Nephron progenitor cell (in vitro differentiated cells): ENCODE measurements at regions not wholly inside any gene's neighbourhood (a gene's known extent, or its start where the extent isn't known, plus 50 kb on each side); places are given as distances from the start of the nearest gene placed in this dataset.

Source experiments
- DNase-seq: peaks from one replicate; pipeline ENCODE4 v3.0.0; 2021
- H3K27ac Mint-ChIP-seq: 2 replicates; pipeline ENCODE4 v1.8.0; 2021; ENCODE audit warnings: mild to moderate bottlenecking, moderate library complexity, mixed read lengths
- H3K27me3 Mint-ChIP-seq: 2 replicates; pipeline ENCODE4 v1.8.0; 2021; ENCODE audit warnings: mild to moderate bottlenecking, low read depth, mixed read lengths; ENCODE audit not compliant: poor library complexity
- H3K36me3 Mint-ChIP-seq: 2 replicates; pipeline ENCODE4 v1.8.0; 2021; ENCODE audit warnings: low read depth, mixed read lengths
- H3K4me1 Mint-ChIP-seq: 2 replicates; pipeline ENCODE4 v1.8.0; 2021; ENCODE audit warnings: mixed read lengths
- H3K4me3 Mint-ChIP-seq: 2 replicates; pipeline ENCODE4 v1.8.0; 2021; ENCODE audit warnings: mild to moderate bottlenecking, moderate library complexity, mixed read lengths
- H3K9me3 Mint-ChIP-seq: 2 replicates; pipeline ENCODE4 v1.8.0; 2021; ENCODE audit warnings: mild to moderate bottlenecking, moderate library complexity, mixed read lengths
- TF ChIP-seq, protein P1 (sequence below): fragments of 200-600 bp; sonication (generic); IDR thresholded peaks from 2 replicates; pipeline ENCODE4 v1.5.0; 2021; ENCODE audit warnings: antibody characterized with exemption

- Mint-ChIP-seq H3K36me3 (no peaks in the 10 kb centered on the region), H3K27ac (peak overlapping the region; percentile 93), H3K27me3 (no peaks in the 10 kb centered on the region), H3K9me3 (no peaks in the 10 kb centered on the region), H3K4me1 (peaks cover 64% of the 10 kb centered on the region), H3K4me3 (peak overlapping the region; percentile 32)
- DNase-seq: peak; percentile 22
- TF ChIP-seq, protein P1, sequence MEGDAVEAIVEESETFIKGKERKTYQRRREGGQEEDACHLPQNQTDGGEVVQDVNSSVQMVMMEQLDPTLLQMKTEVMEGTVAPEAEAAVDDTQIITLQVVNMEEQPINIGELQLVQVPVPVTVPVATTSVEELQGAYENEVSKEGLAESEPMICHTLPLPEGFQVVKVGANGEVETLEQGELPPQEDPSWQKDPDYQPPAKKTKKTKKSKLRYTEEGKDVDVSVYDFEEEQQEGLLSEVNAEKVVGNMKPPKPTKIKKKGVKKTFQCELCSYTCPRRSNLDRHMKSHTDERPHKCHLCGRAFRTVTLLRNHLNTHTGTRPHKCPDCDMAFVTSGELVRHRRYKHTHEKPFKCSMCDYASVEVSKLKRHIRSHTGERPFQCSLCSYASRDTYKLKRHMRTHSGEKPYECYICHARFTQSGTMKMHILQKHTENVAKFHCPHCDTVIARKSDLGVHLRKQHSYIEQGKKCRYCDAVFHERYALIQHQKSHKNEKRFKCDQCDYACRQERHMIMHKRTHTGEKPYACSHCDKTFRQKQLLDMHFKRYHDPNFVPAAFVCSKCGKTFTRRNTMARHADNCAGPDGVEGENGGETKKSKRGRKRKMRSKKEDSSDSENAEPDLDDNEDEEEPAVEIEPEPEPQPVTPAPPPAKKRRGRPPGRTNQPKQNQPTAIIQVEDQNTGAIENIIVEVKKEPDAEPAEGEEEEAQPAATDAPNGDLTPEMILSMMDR: peak; percentile 49
Observed at GRCh38 chr2:207473049-207473930, 56.5 kb upstream of the CREB1 start.

DNA sequence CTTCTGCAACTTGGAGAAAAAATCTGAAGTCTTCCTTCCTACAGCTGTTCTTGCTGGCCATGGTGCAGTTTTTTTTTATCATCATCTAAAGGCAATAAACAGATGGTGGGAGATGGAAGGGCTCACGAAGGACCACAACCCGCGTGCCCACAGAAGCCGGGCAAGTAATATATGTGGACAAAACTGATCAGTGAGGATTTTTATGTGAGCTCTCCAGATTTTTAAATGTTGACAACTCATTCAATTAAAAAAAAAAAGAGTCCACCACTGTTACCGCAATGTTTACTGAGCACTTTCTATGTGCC is 55.9 kb upstream of the CREB1 start:
- H3K4me1 Mint-ChIP-seq: peaks cover 64% of the 10 kb centered on the region
- no peaks in the 10 kb centered on the region for H3K9me3 Mint-ChIP-seq
- no peak for DNase-seq
- H3K36me3 Mint-ChIP-seq: no peaks in the 10 kb centered on the region
- H3K27ac Mint-ChIP-seq: no peak overlapping the region
- no peak overlapping the region for H3K4me3 Mint-ChIP-seq
- no peaks in the 10 kb centered on the region for H3K27me3 Mint-ChIP-seq
- TF ChIP-seq, protein P1: no peak

- Mint-ChIP-seq H3K36me3 (no peaks in the 10 kb centered on the region), H3K4me1 (peaks cover 62% of the 10 kb centered on the region), H3K27me3 (no peaks in the 10 kb centered on the region), H3K9me3 (no peaks in the 10 kb centered on the region), H3K4me3 (no peak overlapping the region), H3K27ac (no peak overlapping the region)
- TF ChIP-seq, protein P1: peak; percentile 74
- peak; percentile 46 for DNase-seq
Observed at GRCh38 chr2:207474863-207475485, 54.8 kb upstream of the CREB1 start.

DNA sequence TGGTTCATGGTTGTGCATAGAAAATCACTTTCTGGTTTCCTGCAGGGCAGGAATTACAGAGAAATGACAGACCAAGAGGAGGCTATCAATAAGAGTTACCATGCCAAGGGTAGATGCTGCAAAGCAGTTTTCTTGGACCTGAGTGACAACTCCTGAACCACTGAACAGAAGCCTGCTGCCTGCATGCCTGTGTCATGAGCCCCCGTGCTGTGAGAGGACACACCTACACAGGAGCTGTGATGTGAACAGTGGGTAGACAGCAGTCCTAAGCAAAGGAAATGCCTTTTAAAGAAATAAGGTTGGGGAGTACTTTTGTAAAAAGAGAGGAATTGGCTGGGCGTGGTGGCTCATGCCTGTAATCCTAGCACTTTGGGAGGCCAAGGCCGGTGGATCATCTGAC is 54.2 kb upstream of the CREB1 start:
- no peak for DNase-seq
- no peak overlapping the region for H3K4me3 Mint-ChIP-seq
- H3K4me1 Mint-ChIP-seq: peaks cover 56% of the 10 kb centered on the region

DNA sequence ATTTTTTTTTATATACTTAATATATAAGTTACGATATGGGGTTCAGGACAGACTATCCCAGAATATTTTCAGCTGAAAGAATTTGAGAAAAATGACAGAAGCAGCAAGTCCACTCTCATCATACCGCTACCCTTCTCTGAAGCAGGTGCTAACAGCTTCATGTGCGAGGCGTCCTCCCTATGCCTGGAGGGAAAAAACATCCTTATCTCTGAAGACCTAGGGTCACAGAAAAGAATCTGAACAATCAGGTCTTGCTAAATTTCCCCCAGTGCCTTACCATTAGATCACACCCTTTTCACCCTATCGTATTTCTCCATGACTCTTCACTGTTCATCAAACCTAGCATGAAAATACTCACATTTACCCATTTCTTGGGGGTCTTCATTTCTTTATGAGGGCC is 51.9 kb upstream of the CREB1 start:
- Mint-ChIP-seq H3K27me3 (peaks cover 3% of the 10 kb centered on the region), H3K27ac (no peak overlapping the region), H3K36me3 (no peaks in the 10 kb centered on the region), H3K4me3 (no peak overlapping the region), H3K4me1 (peaks cover 34% of the 10 kb centered on the region), H3K9me3 (no peaks in the 10 kb centered on the region)
- no peak for DNase-seq
- TF ChIP-seq, protein P1: no peak

More for the DNA sequence above, 54.2 kb upstream of the CREB1 start:
- Mint-ChIP-seq H3K9me3 (no peaks in the 10 kb centered on the region), H3K36me3 (no peaks in the 10 kb centered on the region), H3K27ac (no peak overlapping the region), H3K27me3 (peaks cover 3% of the 10 kb centered on the region)
- TF ChIP-seq, protein P1: no peak
